Mammary epithelial cell (primary cell): ENCODE measurements at regions not wholly inside any gene's neighbourhood (a gene's known extent, or its start where the extent isn't known, plus 50 kb on each side); places are given as distances from the start of the nearest gene placed in this dataset.

Experiments used
- EZH2 ChIP-seq: IDR thresholded peaks from 2 replicates; pipeline ENCODE4 v1.6.1; 2012; ENCODE audit warnings: low read length, inconsistent platforms, borderline replicate concordance
- TF ChIP-seq, protein P1 (sequence below), 2 donors: IDR thresholded peaks in 1 of 2; conservative IDR thresholded peaks in 1 of 2; 2 replicates each; pipeline ENCODE4 v1.5.1; 2011 to 2012; ENCODE audit warnings: inconsistent platforms in 2 of 2, low read length in 2 of 2, mild to moderate bottlenecking in 2 of 2, control low read depth in 1 of 2, low read depth in 1 of 2; ENCODE audit not compliant: insufficient read depth in 1 of 2; ENCODE audit errors: extremely low read depth in 1 of 2

DNA sequence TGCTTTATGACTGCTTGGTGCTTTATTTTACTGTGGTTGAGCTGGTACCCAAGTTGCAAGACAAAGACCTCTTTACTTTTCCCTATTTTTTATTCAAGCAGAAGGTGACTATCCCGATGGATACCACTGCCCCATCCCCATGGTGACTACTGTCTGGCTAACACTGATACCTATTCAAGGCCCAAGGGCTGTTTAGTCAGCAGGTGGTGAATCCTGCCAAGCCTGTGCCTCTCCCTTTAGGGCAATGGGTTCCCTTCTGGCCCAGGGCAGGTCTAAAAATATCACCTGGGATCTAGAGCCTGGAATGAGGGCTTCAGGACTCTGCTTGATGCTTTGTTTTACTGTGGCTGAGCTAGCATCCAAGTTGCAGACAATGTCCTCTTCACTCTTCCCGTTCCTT, 510.0 kb upstream of the GRAMD2B start:
- TF ChIP-seq, protein P1, sequence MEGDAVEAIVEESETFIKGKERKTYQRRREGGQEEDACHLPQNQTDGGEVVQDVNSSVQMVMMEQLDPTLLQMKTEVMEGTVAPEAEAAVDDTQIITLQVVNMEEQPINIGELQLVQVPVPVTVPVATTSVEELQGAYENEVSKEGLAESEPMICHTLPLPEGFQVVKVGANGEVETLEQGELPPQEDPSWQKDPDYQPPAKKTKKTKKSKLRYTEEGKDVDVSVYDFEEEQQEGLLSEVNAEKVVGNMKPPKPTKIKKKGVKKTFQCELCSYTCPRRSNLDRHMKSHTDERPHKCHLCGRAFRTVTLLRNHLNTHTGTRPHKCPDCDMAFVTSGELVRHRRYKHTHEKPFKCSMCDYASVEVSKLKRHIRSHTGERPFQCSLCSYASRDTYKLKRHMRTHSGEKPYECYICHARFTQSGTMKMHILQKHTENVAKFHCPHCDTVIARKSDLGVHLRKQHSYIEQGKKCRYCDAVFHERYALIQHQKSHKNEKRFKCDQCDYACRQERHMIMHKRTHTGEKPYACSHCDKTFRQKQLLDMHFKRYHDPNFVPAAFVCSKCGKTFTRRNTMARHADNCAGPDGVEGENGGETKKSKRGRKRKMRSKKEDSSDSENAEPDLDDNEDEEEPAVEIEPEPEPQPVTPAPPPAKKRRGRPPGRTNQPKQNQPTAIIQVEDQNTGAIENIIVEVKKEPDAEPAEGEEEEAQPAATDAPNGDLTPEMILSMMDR (conservative IDR thresholded peaks at IDR 0.05 in 1 of 2, IDR thresholded peaks at IDR 0.05 in 1 of 2; ENCODE audit: extremely low read depth in 1 of 2, insufficient read depth in 1 of 2, low read depth in 1 of 2, low read length in 2 of 2) = no peak
- TF ChIP-seq EZH2 = no peak
